Breast epithelium (tissue), 3 donors: ENCODE measurements at regions not wholly inside any gene's neighbourhood (a gene's known extent, or its start where the extent isn't known, plus 50 kb on each side); places are given as distances from the start of the nearest gene placed in this dataset.

Source experiments
- POLR2AphosphoS5 ChIP-seq, 3 donors: sonication (generic); formaldehyde crosslinking; IDR thresholded peaks; one replicate each; pipeline ENCODE4 v1.6.1; 2017; ENCODE audit warnings: antibody characterized with exemption in 3 of 3
- TF ChIP-seq, protein P1 (sequence below), 3 donors: fragments of 450-650 bp; IDR thresholded peaks; one replicate each; pipeline ENCODE4 v1.5.1; 2016 to 2017; ENCODE audit warnings: antibody characterized with exemption in 3 of 3, mild to moderate bottlenecking in 3 of 3, moderate library complexity in 3 of 3

DNA sequence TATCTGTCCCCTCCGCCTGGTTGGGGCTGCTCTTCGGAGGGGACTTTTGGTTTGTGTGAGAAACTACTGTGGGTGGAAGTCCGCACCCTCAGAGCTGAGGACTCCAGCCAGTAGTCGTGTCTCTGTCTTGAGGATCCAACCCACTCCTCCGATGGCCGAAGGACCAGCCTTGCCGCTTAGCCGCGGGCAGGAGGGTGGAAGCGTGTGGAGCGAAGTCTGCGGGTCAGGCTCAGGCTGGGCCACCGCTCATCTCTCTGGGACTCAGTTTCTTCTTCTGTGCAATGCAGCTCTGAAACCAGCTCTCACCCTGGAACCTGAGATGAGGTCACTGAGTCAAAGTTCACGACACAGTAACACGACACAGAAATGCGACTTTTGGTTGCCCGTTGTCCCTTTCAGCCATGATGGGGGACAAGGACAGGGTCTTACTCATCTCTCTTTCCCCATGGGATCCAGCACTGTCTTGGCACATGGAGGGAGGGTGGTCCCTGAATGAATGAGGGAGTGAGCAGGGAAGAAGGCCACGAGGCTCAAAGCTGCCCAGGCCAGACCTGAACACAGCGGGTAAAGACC, 133.3 kb upstream of the PODXL start:
- TF ChIP-seq, protein P1, sequence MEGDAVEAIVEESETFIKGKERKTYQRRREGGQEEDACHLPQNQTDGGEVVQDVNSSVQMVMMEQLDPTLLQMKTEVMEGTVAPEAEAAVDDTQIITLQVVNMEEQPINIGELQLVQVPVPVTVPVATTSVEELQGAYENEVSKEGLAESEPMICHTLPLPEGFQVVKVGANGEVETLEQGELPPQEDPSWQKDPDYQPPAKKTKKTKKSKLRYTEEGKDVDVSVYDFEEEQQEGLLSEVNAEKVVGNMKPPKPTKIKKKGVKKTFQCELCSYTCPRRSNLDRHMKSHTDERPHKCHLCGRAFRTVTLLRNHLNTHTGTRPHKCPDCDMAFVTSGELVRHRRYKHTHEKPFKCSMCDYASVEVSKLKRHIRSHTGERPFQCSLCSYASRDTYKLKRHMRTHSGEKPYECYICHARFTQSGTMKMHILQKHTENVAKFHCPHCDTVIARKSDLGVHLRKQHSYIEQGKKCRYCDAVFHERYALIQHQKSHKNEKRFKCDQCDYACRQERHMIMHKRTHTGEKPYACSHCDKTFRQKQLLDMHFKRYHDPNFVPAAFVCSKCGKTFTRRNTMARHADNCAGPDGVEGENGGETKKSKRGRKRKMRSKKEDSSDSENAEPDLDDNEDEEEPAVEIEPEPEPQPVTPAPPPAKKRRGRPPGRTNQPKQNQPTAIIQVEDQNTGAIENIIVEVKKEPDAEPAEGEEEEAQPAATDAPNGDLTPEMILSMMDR (IDR thresholded peaks at IDR 0.05): no peak
- TF ChIP-seq POLR2AphosphoS5 (IDR thresholded peaks at IDR 0.05): no peak
